Hepatocyte (in vitro differentiated cells): ENCODE measurements at regions not wholly inside any gene's neighbourhood (a gene's known extent, or its start where the extent isn't known, plus 50 kb on each side); places are given as distances from the start of the nearest gene placed in this dataset.

ENCODE experiments used
- DNase-seq: peaks from one replicate; pipeline ENCODE4 v3.0.0-alpha.2; 2016; ENCODE audit warnings: low spot score
- H2AFZ ChIP-seq: fragments of 200-600 bp; sonication (generic); 2 replicates; pipeline ENCODE4 v1.6.0; 2016; ENCODE audit warnings: antibody characterized with exemption, mild to moderate bottlenecking
- H3K27ac ChIP-seq: fragments of 200-600 bp; sonication (generic); 2 replicates; pipeline ENCODE4 v1.5.1; 2016; ENCODE audit warnings: mild to moderate bottlenecking
- H3K27me3 ChIP-seq: fragments of 200-600 bp; sonication (generic); 2 replicates; pipeline ENCODE4 v1.6.1; 2016
- H3K36me3 ChIP-seq: fragments of 200-600 bp; sonication (generic); replicated peaks from 2 replicates; pipeline ENCODE4 v1.5.1; 2016; ENCODE audit warnings: low read depth; ENCODE audit not compliant: insufficient read depth
- H3K4me1 ChIP-seq: fragments of 200-600 bp; sonication (generic); 2 replicates; pipeline ENCODE4 v1.5.1; 2016; ENCODE audit warnings: mild to moderate bottlenecking, moderate library complexity; ENCODE audit not compliant: insufficient read depth
- H3K4me2 ChIP-seq: fragments of 200-600 bp; sonication (generic); 2 replicates; pipeline ENCODE4 v1.6.0; 2016
- H3K4me3 ChIP-seq: fragments of 200-600 bp; sonication (generic); 2 replicates; pipeline ENCODE4 v1.5.1; 2016; ENCODE audit warnings: mild to moderate bottlenecking
- H3K79me2 ChIP-seq: fragments of 200-600 bp; sonication (generic); 2 replicates; pipeline ENCODE4 v1.6.0; 2017; ENCODE audit warnings: mild to moderate bottlenecking
- H3K9me2 ChIP-seq: fragments of 200-600 bp; sonication (generic); replicated peaks from 2 replicates; pipeline ENCODE4 v1.6.0; 2017; ENCODE audit warnings: mild to moderate bottlenecking; ENCODE audit not compliant: insufficient read depth
- H3K9me3 ChIP-seq: fragments of 200-600 bp; sonication (generic); 2 replicates; pipeline ENCODE4 v1.5.1; 2016; ENCODE audit warnings: low read depth, mild to moderate bottlenecking
- H4K20me1 ChIP-seq: fragments of 200-600 bp; sonication (generic); 2 replicates; pipeline ENCODE4 v1.6.0; 2016; ENCODE audit warnings: mild to moderate bottlenecking; ENCODE audit not compliant: insufficient read depth, poor library complexity, severe bottlenecking
- EZH2 ChIP-seq: fragments of 200-600 bp; sonication (generic); IDR thresholded peaks from 2 replicates; pipeline ENCODE4 v1.6.1; 2016; ENCODE audit warnings: antibody characterized with exemption, mild to moderate bottlenecking, borderline replicate concordance
- EZH2phosphoT487 ChIP-seq: fragments of 200-600 bp; sonication (generic); IDR thresholded peaks from one replicate; pipeline ENCODE4 v1.6.1; 2018; ENCODE audit warnings: antibody characterized with exemption, mild to moderate bottlenecking, low read depth, moderate library complexity; ENCODE audit not compliant: unreplicated experiment, severe bottlenecking
- WGBS: methylation state at CpG from one replicate; pipeline ENCODE4 v1.1.6; 2016; ENCODE audit warnings: low lambda C conversion rate; ENCODE audit errors: missing lambda C conversion rate; 5-methylcytosine and 5-hydroxymethylcytosine counted together
- TF ChIP-seq, protein P1 (sequence below): fragments of 200-600 bp; sonication (generic); IDR thresholded peaks from 2 replicates; pipeline ENCODE4 v1.5.1; 2016; ENCODE audit warnings: antibody characterized with exemption, mild to moderate bottlenecking; ENCODE audit not compliant: poor library complexity

DNA sequence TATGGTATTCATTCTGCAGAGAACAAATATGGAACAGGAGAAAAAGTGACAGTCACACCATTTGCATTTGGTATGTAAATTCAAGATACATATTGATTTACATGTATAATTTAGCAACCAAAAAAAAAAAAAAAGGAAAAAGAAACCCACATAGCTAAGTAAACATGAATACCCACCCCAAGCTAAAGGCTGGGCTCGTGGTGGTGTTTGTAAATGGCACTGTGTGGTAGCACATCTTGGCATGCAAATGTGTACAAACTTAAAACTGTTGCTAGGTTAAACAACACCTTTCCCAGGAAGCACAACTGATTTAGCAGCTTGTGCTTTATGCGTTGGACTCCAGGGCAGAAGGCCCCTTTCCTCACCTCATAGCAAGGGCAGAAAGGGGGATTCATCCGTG, 481.1 kb upstream of the CELF4 start:
- H3K9me2 ChIP-seq = no peaks in the 10 kb centered on the region
- no peak overlapping the region for H3K4me3 ChIP-seq
- H3K4me2 ChIP-seq = no peak overlapping the region
- no peak overlapping the region for H3K27ac ChIP-seq
- H3K4me1 ChIP-seq = peaks cover 8% of the 10 kb centered on the region
- WGBS = 85% methylated on average over 3 of the region's 3 CpGs
- no peaks in the 10 kb centered on the region for H4K20me1 ChIP-seq
- no peaks in the 10 kb centered on the region for H3K9me3 ChIP-seq
- no peak for TF ChIP-seq EZH2
- TF ChIP-seq, protein P1, sequence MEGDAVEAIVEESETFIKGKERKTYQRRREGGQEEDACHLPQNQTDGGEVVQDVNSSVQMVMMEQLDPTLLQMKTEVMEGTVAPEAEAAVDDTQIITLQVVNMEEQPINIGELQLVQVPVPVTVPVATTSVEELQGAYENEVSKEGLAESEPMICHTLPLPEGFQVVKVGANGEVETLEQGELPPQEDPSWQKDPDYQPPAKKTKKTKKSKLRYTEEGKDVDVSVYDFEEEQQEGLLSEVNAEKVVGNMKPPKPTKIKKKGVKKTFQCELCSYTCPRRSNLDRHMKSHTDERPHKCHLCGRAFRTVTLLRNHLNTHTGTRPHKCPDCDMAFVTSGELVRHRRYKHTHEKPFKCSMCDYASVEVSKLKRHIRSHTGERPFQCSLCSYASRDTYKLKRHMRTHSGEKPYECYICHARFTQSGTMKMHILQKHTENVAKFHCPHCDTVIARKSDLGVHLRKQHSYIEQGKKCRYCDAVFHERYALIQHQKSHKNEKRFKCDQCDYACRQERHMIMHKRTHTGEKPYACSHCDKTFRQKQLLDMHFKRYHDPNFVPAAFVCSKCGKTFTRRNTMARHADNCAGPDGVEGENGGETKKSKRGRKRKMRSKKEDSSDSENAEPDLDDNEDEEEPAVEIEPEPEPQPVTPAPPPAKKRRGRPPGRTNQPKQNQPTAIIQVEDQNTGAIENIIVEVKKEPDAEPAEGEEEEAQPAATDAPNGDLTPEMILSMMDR = no peak
- no peak for TF ChIP-seq EZH2phosphoT487
- DNase-seq = no peak
- H3K79me2 ChIP-seq = no peaks in the 10 kb centered on the region
- H3K27me3 ChIP-seq = no peaks in the 10 kb centered on the region
- no peaks in the 10 kb centered on the region for H3K36me3 ChIP-seq
- no peak overlapping the region for H2AFZ ChIP-seq

DNA sequence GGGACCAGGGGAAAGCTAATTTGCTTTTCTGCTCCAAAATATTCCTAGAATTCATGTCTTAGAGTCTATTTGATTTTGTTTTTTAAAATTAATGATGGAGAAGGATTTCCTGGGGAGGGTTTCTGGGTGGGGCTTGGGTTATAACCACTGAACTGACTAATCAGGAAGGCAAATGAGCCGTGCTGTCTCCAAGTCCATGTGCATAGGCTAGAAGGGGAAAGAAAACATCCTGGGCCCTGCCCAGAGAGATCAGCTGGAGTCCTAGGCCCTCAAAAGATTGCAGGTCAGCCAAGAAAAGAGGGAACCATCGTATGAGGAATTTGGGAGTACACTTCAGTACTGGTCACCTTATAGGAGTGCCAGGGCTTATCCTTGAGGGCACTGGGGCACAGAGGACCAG, 480.2 kb upstream of the CELF4 start:
- Histone ChIP-seq H3K79me2 (no peaks in the 10 kb centered on the region), H3K4me3 (no peak overlapping the region), H3K36me3 (no peaks in the 10 kb centered on the region), H2AFZ (no peak overlapping the region), H3K27ac (no peak overlapping the region), H3K9me2 (no peaks in the 10 kb centered on the region), H3K9me3 (no peaks in the 10 kb centered on the region), H4K20me1 (no peaks in the 10 kb centered on the region), H3K4me2 (no peak overlapping the region), H3K4me1 (peaks cover 10% of the 10 kb centered on the region), H3K27me3 (no peaks in the 10 kb centered on the region)
- DNase-seq = no peak
- TF ChIP-seq EZH2phosphoT487 (no peak), EZH2 (no peak)
- TF ChIP-seq, protein P1 = no peak
- WGBS = 84% methylated on average over 2 of the region's 2 CpGs

DNA sequence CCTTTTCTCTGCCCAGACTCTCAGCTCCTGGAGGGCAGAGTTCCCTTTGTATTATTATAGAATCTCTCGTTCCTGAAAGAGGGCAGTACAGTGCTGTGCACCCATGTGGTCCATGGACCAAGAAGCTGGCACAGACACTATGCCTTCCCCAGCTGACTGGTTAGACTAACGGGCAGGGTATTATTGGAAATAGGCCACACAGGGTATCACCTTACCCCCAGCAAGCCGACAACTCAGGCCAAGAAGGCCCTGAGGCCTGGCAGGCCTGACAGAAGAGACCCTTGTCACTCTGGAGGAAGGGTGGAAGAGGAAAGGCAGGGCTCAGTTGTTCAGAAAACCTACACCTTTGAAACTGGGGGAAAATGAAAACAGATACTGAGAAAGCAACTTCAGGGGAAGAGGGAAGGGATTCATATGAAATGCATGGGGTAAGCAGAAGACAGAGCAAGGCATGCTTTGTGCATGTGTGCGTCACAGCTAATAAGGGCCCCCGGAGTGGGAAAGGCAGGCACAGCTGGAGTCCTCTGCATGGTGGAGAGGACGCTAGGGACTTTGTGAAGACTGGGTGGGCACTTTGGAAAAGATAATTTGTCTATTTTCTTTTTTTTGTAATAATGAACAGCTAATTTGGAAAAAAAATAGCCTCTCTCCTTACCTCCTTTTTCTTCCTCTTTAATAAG, 476.8 kb upstream of the CELF4 start:
- 77% methylated on average over 6 of the region's 6 CpGs for WGBS
- H3K4me3 ChIP-seq = no peak overlapping the region
- H3K4me2 ChIP-seq = no peak overlapping the region
- H3K4me1 ChIP-seq = peaks cover 15% of the 10 kb centered on the region
- H4K20me1 ChIP-seq = no peaks in the 10 kb centered on the region
- H3K36me3 ChIP-seq = no peaks in the 10 kb centered on the region
- no peak overlapping the region for H3K27ac ChIP-seq
- H3K9me3 ChIP-seq = no peaks in the 10 kb centered on the region
- peaks cover 6% of the 10 kb centered on the region for H3K27me3 ChIP-seq
- no peaks in the 10 kb centered on the region for H3K9me2 ChIP-seq
- H2AFZ ChIP-seq = no peak overlapping the region
- TF ChIP-seq, protein P1 = no peak
- TF ChIP-seq EZH2 (no peak), EZH2phosphoT487 (no peak)
- no peaks in the 10 kb centered on the region for H3K79me2 ChIP-seq
- DNase-seq = no peak

DNA sequence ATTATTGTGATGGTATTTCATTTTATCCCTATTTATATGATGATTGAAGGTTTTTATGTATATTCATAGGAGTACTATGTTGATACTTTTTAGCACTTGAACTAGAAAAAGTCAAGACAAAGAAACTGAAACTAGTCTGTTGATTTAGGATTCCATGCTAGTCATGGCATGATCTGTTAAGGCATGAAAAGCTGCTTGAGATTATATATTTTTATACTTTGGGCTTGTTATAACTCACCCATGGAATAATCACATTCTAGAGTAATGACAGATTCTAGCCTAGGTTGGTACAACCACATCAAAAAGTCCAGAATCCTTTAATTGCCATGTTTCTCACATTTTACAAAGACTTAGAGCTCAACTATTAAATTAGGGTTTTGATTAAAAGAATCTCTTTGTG, 472.6 kb upstream of the CELF4 start:
- Histone ChIP-seq H3K4me1 (peaks cover 15% of the 10 kb centered on the region), H3K9me3 (no peaks in the 10 kb centered on the region), H3K9me2 (no peaks in the 10 kb centered on the region), H3K4me2 (no peak overlapping the region), H3K36me3 (no peaks in the 10 kb centered on the region), H3K79me2 (no peaks in the 10 kb centered on the region), H3K4me3 (no peak overlapping the region), H3K27ac (no peak overlapping the region), H3K27me3 (peaks cover 6% of the 10 kb centered on the region), H4K20me1 (no peaks in the 10 kb centered on the region), H2AFZ (no peak overlapping the region)
- no peak for DNase-seq
- TF ChIP-seq EZH2 = no peak
- TF ChIP-seq, protein P1 = no peak
- no peak for TF ChIP-seq EZH2phosphoT487
